ENCODE measurements at regions not wholly inside any gene's neighbourhood (a gene's known extent, or its start where the extent isn't known, plus 50 kb on each side); places are given as distances from the start of the nearest gene placed in this dataset.

- TF ChIP-seq ZBTB33 (IDR thresholded peaks at IDR 0.05; ENCODE audit: borderline replicate concordance, low read depth) (no peak), CTCF (IDR thresholded peaks at IDR 0.05) (no peak), TAF1 (IDR thresholded peaks at IDR 0.05; ENCODE audit: borderline replicate concordance, low read depth, low read length) (no peak), USF2 (IDR thresholded peaks at IDR 0.05; ENCODE audit: borderline replicate concordance, low read depth, low read length) (no peak), POLR2AphosphoS5 (IDR thresholded peaks at IDR 0.05; ENCODE audit: low read depth, low read length) (no peak)
Observed at GRCh38 chr3:182389071-182389815, 404.1 kb upstream of the ATP11B start.

Measured in SK-N-SH (cell line).